ENCODE measurements at regions not wholly inside any gene's neighbourhood (a gene's known extent, or its start where the extent isn't known, plus 50 kb on each side); places are given as distances from the start of the nearest gene placed in this dataset.

DNA sequence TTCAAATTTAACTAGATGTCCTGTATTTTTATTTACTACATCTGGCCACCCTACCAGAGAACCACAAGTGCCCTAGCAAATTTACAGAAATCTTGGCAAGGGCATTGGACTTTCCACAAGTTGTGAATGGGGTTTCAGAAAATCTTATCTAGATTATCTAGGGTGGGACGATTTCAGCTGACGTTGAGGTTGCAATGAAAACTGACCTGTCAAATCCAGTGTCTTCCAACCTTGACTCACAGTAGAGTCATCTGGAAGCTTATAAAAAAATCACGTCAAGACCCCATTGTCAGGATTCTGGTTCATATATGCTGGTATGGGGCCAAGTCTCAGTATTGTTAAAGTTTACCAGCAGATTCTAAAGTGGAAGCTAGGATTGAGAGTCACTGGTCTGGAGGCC lies 109.6 kb upstream of the ACTBL2 start:
- Histone ChIP-seq H3K4me1 (ENCODE audit: insufficient read depth, low read length) (no peaks in the 10 kb centered on the region), H3K27me3 (ENCODE audit: insufficient read depth, low read length) (no peaks in the 10 kb centered on the region)

GRCh38 chr5:57586649-57587048 lies 104.0 kb upstream of the ACTBL2 start:
- H3K27me3 ChIP-seq (ENCODE audit: insufficient read depth, low read length): no peaks in the 10 kb centered on the region
- H3K36me3 ChIP-seq (ENCODE audit: insufficient read depth, low read length): no peaks in the 10 kb centered on the region
- H3K4me3 ChIP-seq (ENCODE audit: low read length): no peak overlapping the region
- no peaks in the 10 kb centered on the region for H3K9me3 ChIP-seq (ENCODE audit: low read length)
- no peak overlapping the region for H2AFZ ChIP-seq (ENCODE audit: low read depth, low read length)
- H3K4me1 ChIP-seq (ENCODE audit: insufficient read depth, low read length): peaks cover 12% of the 10 kb centered on the region

More for the DNA sequence above, 109.6 kb upstream of the ACTBL2 start:
- H3K9me3 ChIP-seq (ENCODE audit: low read length): no peaks in the 10 kb centered on the region
- H3K36me3 ChIP-seq (ENCODE audit: insufficient read depth, low read length): no peaks in the 10 kb centered on the region
- no peak overlapping the region for H3K4me3 ChIP-seq (ENCODE audit: low read length)
- no peak overlapping the region for H2AFZ ChIP-seq (ENCODE audit: low read depth, low read length)

- Histone ChIP-seq H3K27me3 (ENCODE audit: insufficient read depth, low read length) (no peaks in the 10 kb centered on the region), H3K36me3 (ENCODE audit: insufficient read depth, low read length) (no peaks in the 10 kb centered on the region), H3K4me1 (ENCODE audit: insufficient read depth, low read length) (peaks cover 18% of the 10 kb centered on the region), H3K9me3 (ENCODE audit: low read length) (no peaks in the 10 kb centered on the region), H3K4me3 (ENCODE audit: low read length) (no peak overlapping the region), H2AFZ (ENCODE audit: low read depth, low read length) (no peak overlapping the region)
These were observed 100.0 kb upstream of the ACTBL2 start for GRCh38 chr5:57582578-57583070.

DNA sequence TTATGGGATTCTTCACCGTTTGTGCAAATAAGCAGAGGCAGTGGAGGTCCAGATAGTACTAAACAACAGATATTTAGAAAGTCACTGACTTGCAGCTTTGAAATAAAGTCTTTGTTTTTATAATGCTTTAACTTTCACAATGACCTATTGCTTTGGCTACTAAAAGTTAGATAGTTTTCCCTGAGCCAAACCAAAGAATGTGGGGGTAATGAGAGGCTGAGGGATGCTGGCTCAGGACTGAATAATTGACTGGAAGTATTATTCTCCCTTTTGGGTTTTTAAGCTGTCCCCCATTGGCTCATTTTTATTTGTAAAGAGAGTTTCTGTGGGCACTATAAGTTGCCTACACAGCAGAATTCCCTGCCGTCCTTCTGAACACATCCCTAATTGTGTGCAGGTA lies 99.2 kb upstream of the ACTBL2 start:
- H3K27me3 ChIP-seq (ENCODE audit: insufficient read depth, low read length): no peaks in the 10 kb centered on the region
- H3K4me1 ChIP-seq (ENCODE audit: insufficient read depth, low read length): peaks cover 18% of the 10 kb centered on the region
- no peak overlapping the region for H3K4me3 ChIP-seq (ENCODE audit: low read length)
- H3K36me3 ChIP-seq (ENCODE audit: insufficient read depth, low read length): no peaks in the 10 kb centered on the region
- H2AFZ ChIP-seq (ENCODE audit: low read depth, low read length): no peak overlapping the region
- no peaks in the 10 kb centered on the region for H3K9me3 ChIP-seq (ENCODE audit: low read length)

DNA sequence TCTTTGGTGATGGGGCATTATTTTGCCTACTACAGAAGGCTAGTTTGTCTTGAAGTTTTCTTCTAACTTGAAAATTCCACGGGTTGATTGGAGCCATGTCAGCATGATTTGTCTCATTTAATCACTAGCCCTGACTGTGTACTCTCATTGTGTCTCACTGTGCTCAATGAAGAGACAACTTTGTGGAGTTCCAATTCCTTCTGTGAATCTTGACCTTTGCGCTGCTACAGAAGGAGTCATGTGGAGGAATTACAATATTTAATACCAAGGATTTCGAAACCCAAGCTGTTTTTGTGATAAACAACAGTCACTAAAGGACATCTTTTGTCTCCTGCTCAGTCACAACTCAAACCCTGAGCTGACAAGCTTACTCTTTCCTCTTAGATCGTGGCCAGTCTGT lies 98.6 kb upstream of the ACTBL2 start:
- Histone ChIP-seq H3K36me3 (ENCODE audit: insufficient read depth, low read length) (no peaks in the 10 kb centered on the region), H3K4me1 (ENCODE audit: insufficient read depth, low read length) (peaks cover 14% of the 10 kb centered on the region), H3K4me3 (ENCODE audit: low read length) (no peak overlapping the region), H3K9me3 (ENCODE audit: low read length) (peaks cover 2% of the 10 kb centered on the region), H3K27me3 (ENCODE audit: insufficient read depth, low read length) (no peaks in the 10 kb centered on the region), H2AFZ (ENCODE audit: low read depth, low read length) (no peak overlapping the region)

DNA sequence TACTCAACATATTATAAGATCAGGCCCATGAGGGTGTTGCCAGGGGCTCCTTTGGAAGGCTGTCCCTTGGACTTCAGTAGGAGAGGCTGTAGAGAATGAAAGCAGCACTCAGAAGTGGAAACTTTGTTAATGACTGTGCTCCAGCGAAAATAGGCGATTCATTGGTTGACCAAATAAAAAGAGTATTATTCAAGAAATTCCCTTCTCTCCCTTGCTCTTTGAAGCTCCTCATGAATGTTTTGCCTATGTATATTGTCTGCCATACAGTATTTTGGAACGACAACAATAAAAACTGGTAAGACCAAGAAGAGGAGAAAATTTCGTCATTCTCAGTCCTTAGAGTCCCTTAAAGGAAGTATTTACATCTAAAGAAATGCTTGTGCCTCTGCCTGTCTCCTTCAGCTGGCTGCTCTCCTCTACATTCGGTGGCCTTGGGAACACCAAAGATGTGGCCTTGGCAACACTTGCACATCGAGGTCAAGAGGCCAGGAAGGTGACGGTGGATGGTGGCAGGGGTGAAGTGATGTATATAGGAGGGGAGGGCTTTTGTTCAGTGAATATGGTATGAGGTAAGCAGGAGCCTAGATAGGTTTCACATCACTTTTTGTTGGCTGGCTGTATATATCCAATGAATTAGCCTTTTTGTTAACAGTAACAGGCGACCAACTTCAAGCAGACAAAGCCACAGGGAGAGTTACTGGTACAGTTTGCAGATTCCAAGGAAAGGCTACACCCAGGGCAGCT lies 95.0 kb upstream of the ACTBL2 start:
- no peak overlapping the region for H2AFZ ChIP-seq (ENCODE audit: low read depth, low read length)
- H3K9me3 ChIP-seq (ENCODE audit: low read length): peaks cover 5% of the 10 kb centered on the region
- H3K36me3 ChIP-seq (ENCODE audit: insufficient read depth, low read length): no peaks in the 10 kb centered on the region
- H3K4me3 ChIP-seq (ENCODE audit: low read length): no peak overlapping the region
- H3K4me1 ChIP-seq (ENCODE audit: insufficient read depth, low read length): peaks cover 14% of the 10 kb centered on the region
- no peaks in the 10 kb centered on the region for H3K27me3 ChIP-seq (ENCODE audit: insufficient read depth, low read length)

- peaks cover 8% of the 10 kb centered on the region for H3K4me1 ChIP-seq (ENCODE audit: insufficient read depth, low read length)
- no peak overlapping the region for H2AFZ ChIP-seq (ENCODE audit: low read depth, low read length)
These were observed 93.7 kb upstream of the ACTBL2 start for GRCh38 chr5:57576317-57576716.

DNA sequence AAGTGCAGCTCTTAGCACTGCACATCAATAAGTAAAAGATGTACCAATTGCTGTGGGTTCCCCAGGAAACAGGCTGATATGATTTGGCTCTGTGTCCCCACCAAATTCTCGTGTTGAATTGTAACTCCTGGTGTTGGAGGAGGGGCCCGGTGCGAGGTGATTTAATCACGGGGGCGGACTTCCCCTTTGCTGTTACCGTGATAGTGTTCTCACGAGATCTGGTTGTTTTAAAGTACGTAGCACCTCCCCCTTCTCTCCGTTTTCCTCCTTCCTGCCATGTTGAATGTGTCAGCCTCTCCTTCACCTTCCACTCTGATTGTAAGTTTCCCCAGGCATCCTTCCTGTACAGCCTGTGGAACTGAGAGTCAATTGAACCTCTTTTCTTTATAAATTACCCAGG lies 93.2 kb upstream of the ACTBL2 start:
- Histone ChIP-seq H3K36me3 (ENCODE audit: insufficient read depth, low read length) (no peaks in the 10 kb centered on the region), H3K9me3 (ENCODE audit: low read length) (peaks cover 5% of the 10 kb centered on the region), H3K4me3 (ENCODE audit: low read length) (no peak overlapping the region), H3K27me3 (ENCODE audit: insufficient read depth, low read length) (no peaks in the 10 kb centered on the region), H3K4me1 (ENCODE audit: insufficient read depth, low read length) (peaks cover 8% of the 10 kb centered on the region), H2AFZ (ENCODE audit: low read depth, low read length) (no peak overlapping the region)

More at GRCh38 chr5:57576317-57576716, 93.7 kb upstream of the ACTBL2 start:
- no peaks in the 10 kb centered on the region for H3K27me3 ChIP-seq (ENCODE audit: insufficient read depth, low read length)
- no peak overlapping the region for H3K4me3 ChIP-seq (ENCODE audit: low read length)
- no peaks in the 10 kb centered on the region for H3K36me3 ChIP-seq (ENCODE audit: insufficient read depth, low read length)
- peaks cover 5% of the 10 kb centered on the region for H3K9me3 ChIP-seq (ENCODE audit: low read length)

- H3K36me3 ChIP-seq (ENCODE audit: insufficient read depth, low read length): no peaks in the 10 kb centered on the region
- H3K9me3 ChIP-seq (ENCODE audit: low read length): peaks cover 5% of the 10 kb centered on the region
- no peaks in the 10 kb centered on the region for H3K27me3 ChIP-seq (ENCODE audit: insufficient read depth, low read length)
- H2AFZ ChIP-seq (ENCODE audit: low read depth, low read length): no peak overlapping the region
- H3K4me3 ChIP-seq (ENCODE audit: low read length): no peak overlapping the region
- H3K4me1 ChIP-seq (ENCODE audit: insufficient read depth, low read length): peaks cover 16% of the 10 kb centered on the region
These were observed 89.8 kb upstream of the ACTBL2 start for GRCh38 chr5:57572461-57572860.

- peaks cover 2% of the 10 kb centered on the region for H3K9me3 ChIP-seq (ENCODE audit: low read length)
- H2AFZ ChIP-seq (ENCODE audit: low read depth, low read length): peak overlapping the region; percentile 32
- H3K27me3 ChIP-seq (ENCODE audit: insufficient read depth, low read length): no peaks in the 10 kb centered on the region
- H3K4me1 ChIP-seq (ENCODE audit: insufficient read depth, low read length): peaks cover 23% of the 10 kb centered on the region
- H3K4me3 ChIP-seq (ENCODE audit: low read length): no peak overlapping the region
- H3K36me3 ChIP-seq (ENCODE audit: insufficient read depth, low read length): no peaks in the 10 kb centered on the region
These were observed 87.0 kb upstream of the ACTBL2 start for GRCh38 chr5:57569601-57570000.

DNA sequence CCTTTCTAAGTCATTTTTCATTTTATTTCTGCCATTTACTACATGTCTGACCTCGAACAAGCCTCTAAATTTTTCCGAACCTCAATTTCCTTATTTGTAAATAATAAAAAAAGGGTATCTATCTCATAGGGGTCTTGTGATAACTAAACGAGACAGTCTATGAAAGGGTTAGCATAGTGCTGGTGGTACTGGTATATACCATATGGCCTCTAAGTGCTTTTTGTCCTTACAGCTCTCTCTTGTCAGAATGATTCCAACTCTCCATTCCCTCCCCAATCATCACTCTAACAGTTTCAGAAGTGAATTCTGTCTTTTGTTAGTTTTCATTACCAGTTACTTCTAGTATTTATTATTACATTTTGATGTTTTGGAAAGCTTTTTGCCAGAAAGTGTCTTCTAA lies 85.5 kb upstream of the ACTBL2 start:
- peaks cover 2% of the 10 kb centered on the region for H3K9me3 ChIP-seq (ENCODE audit: low read length)
- H2AFZ ChIP-seq (ENCODE audit: low read depth, low read length): no peak overlapping the region
- H3K4me3 ChIP-seq (ENCODE audit: low read length): no peak overlapping the region
- H3K36me3 ChIP-seq (ENCODE audit: insufficient read depth, low read length): no peaks in the 10 kb centered on the region
- H3K4me1 ChIP-seq (ENCODE audit: insufficient read depth, low read length): peaks cover 23% of the 10 kb centered on the region
- no peaks in the 10 kb centered on the region for H3K27me3 ChIP-seq (ENCODE audit: insufficient read depth, low read length)

DNA sequence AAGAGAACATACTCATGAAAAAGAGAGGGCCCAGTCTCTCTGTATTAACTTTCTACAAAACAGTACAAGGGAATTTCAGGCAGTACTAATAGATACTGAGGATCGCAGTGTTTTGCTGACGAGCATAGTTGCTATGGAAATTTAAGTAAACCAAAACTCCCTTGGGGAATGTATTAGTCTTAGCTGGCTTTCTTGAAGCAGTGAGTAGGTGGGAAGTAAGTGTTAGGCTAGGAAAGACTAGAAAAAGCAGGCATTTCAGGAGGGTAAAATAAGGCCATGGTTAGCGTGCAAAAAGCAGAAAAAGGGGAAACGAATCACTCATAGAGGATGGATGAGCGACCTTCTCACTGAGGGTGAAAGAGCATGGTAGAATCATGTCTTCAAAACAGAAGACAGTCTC lies 84.3 kb upstream of the ACTBL2 start:
- H3K4me3 ChIP-seq (ENCODE audit: low read length): peak overlapping the region; percentile 8
- H3K36me3 ChIP-seq (ENCODE audit: insufficient read depth, low read length): no peaks in the 10 kb centered on the region
- H3K27me3 ChIP-seq (ENCODE audit: insufficient read depth, low read length): no peaks in the 10 kb centered on the region
- H2AFZ ChIP-seq (ENCODE audit: low read depth, low read length): peak overlapping the region; percentile 51
- H3K4me1 ChIP-seq (ENCODE audit: insufficient read depth, low read length): peaks cover 23% of the 10 kb centered on the region
- no peaks in the 10 kb centered on the region for H3K9me3 ChIP-seq (ENCODE audit: low read length)

DNA sequence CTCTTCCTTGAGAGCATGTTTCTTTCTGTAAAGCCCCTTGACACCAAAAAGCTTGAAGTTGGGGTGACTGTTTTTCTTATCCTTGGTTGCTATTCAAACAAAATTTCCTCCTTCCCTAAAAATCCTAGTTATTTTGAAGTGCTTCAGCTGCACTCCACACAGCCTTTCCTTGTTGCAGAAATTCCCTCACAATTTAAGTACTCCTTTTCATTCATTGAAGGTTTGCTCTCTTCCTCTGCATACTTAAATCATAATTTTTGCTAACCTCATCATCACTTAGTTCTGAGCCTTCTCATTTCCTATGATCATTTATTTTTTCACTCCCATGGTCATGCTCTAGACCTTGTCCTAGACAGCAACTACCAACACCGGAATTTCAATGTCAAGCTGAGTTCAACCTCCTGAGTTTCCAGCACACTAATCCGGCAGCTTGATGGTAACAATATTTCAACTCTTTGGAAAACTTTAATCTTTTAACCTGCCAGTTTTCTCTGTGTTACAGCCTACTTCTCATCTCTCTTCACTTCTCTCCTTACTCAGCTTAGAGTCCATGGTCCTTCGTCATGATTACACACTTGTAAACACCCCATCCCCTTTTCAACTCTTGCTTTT lies 78.7 kb upstream of the ACTBL2 start:
- Histone ChIP-seq H3K27me3 (ENCODE audit: insufficient read depth, low read length) (no peaks in the 10 kb centered on the region), H2AFZ (ENCODE audit: low read depth, low read length) (no peak overlapping the region), H3K4me1 (ENCODE audit: insufficient read depth, low read length) (no peaks in the 10 kb centered on the region), H3K9me3 (ENCODE audit: low read length) (no peaks in the 10 kb centered on the region), H3K36me3 (ENCODE audit: insufficient read depth, low read length) (no peaks in the 10 kb centered on the region), H3K4me3 (ENCODE audit: low read length) (no peak overlapping the region)
